Posterior vena cava (tissue), 2 donors: ENCODE measurements at regions not wholly inside any gene's neighbourhood (a gene's known extent, or its start where the extent isn't known, plus 50 kb on each side); places are given as distances from the start of the nearest gene placed in this dataset.
"Not testable (repeated sequence)": the region's sequence is repeated elsewhere in the genome, so short reads cannot be mapped to it uniquely, and the experiment has no call there.

Experiments
- DNase-seq: peaks from one replicate; pipeline ENCODE4 v3.0.0-alpha.2; 2020; ENCODE audit warnings: low spot score
- intact Hi-C, 2 donors: fragments of 100-400 bp; cut with DNase I; formaldehyde crosslinking; loops; one replicate each; pipeline versions ENCODE4 v1.14.1 to v1.14.2; 2022 to 2023
- donor health status: DM: yes; HTN: yes; CAD: no.
- donor health status: DM: yes; HTN: yes; CAD: no.

DNA sequence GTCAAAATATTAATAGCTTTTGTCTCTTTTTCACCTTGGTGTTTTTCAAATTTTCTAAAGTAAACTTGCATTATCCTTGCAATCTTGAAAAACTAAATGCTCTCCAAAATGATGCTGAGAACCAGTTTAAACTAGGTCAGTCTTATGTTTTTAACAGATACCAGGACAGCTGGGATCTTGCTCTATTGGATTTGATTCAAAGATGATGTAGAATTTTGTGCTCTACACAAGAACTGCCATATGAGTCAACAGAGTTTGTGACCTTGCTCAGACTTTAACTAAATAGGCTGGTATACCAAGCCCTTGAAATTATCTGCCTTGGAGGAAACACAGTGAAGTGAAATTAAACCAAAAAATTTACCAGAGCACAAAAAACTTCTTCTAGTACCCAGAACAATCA lies 991.1 kb downstream of the STPG2 start:
- intact Hi-C loops = no loop called here
- no peak for DNase-seq

DNA sequence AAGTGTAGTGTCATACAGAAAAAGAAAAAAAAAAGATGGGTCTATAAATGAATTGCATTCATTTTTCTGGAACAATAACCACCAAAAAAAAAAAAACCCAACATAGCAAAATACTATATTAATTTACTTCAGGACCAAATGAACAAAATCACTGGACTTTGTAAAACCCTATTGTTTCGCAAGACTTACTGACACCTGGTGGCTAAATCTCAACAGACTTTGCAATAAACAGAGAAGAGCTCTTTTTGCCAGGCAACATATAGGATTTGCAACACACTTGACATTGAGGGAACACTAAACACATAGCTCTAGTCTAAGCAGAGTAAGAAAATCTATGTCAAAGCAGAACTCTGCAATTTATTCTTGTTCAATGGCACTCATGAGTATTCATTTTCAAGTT lies 990.2 kb downstream of the STPG2 start:
- no peak for DNase-seq
- intact Hi-C loops = no loop called here

DNA sequence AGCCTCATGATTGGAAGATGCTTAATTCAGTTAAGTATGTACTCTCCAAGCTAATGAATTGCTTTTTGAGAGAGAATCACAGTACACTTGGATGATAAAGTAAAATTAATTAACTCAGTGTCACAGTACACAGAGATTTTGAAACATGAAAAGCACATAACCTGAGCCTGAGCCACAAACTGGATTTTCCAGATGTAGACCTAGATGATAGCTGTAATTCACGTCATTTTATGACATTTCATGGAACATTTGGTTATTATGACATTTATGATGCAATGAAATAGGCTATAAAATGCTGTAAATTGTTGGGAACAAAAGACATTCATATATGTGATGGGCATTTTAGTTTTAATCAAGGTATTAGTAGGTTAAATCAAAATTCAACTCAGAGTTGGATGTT lies 983.7 kb downstream of the STPG2 start:
- intact Hi-C loops = no loop called here
- DNase-seq = no peak

DNA sequence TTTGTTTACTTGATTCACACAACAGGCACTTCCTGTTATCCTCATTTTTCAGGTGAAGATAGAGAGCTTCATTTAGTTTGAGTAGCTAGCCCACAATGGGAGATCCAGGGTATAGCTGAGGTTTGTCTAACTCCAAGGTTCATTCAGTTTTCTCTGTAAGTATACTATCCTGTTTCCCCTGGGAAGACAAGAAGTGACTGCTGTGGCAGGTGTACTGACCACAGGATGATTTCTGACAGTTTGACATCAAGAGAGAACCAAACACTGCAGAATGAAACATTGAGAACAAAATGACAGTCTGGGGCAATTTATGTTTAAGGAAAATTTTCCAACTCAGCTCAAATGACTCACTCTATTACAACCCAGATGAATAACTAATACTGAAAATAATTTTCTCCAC lies 958.0 kb downstream of the STPG2 start:
- intact Hi-C loops = no loop called here
- no peak for DNase-seq

DNA sequence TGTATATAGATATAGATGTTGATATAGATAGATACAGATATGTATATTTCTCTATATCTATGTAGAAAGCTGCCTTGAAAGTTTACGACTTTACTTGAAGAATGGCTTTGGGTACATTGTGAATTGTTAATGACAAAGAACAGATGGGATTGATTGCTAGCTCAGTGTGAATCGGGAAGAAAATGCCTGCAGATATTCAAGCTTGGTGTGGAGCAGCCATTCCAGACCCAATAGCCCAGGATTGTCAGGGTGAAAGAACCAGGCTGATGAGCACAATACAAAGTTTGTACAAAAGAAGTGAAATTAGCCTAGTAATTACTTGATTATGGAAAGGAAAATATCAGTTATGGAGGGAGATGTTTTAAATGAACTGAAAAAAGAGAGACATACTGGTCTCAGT lies 946.2 kb downstream of the STPG2 start:
- no peak for DNase-seq
- intact Hi-C loops = no loop called here

DNA sequence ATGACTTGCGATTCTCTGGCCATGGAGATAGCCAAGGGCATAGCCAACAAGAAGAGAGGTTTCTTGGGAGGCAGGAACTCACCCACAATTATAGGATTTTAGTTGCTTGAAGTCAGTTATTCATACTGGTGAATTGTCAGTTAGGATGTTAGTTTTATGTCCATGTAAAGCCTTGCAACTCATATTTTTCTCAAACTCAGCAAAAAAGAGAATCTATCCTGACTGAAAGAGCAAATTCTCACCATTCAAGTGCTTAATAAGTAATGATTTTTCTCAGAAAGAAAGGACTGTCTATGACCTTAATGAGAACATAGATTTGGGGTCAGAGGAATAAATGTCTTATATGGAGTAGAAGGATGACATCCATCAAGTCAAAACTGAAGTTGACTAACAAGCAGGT lies 934.5 kb downstream of the STPG2 start:
- DNase-seq = no peak
- intact Hi-C loops = no loop called here

DNA sequence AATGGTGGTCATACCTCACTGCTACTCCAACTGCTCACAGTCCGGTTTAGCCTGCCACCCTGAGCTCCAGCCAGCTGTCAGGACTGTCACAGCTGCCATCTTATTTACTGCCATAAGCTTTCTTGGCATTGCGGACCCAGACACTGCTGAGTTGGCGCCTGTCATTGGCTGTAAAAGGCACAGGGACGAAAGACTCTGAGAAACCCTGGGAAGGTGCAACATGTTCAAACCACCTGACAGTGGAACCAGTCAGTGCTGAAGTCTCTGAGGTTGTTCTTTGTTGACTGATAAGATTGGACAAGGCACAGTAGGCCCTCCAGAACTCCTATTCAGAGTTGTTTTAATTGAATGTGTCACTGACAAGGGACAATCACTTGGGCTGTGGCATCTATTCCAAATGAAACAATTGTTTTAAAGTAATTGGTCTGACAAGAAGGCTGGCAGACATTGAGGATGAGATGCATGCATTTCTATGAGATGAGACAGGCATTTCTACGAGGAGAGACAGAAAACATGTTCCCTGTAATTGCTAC lies 927.8 kb downstream of the STPG2 start:
- intact Hi-C loops = no loop called here

DNA sequence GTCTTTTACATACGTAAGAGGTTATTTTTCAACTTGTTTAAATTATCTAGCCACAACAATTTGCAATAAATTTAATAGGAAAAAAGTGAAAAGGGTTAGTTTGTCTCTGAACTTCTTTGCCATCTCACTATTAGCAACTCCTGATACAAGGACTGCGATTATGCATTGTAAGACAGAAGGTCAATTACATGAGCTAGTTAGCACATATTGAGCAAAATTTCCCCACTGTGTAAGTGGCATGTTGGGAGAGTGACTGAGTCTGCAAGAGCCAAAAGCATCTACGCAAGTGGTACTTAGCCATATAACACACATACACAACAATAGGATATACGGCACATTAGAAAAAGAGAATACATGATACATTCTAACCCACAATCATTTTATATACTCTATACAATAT lies 927.2 kb downstream of the STPG2 start:
- DNase-seq = no peak
- intact Hi-C loops = no loop called here

More for the DNA sequence above, 927.8 kb downstream of the STPG2 start:
- DNase-seq = no peak

DNA sequence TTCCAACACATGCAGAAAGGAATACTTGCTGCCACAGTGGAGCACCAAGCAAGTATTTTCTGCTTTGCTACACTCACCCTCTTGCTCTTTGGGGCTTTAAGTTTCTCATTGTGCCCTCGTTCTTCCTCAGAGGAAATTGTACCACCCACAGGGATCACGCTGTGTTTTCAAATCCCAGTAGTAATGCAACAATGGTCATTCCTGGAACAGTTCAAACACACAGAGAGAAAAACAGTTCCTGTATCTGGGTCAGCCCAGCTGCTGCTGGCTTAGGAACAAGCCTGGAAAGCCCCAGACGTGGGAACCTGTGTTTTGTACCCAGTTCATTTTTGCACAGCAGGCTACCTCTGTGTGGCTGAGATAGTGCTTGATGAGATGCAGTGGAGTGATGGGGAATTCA lies 907.8 kb downstream of the STPG2 start:
- intact Hi-C loops = no loop called here
- no peak for DNase-seq

DNA sequence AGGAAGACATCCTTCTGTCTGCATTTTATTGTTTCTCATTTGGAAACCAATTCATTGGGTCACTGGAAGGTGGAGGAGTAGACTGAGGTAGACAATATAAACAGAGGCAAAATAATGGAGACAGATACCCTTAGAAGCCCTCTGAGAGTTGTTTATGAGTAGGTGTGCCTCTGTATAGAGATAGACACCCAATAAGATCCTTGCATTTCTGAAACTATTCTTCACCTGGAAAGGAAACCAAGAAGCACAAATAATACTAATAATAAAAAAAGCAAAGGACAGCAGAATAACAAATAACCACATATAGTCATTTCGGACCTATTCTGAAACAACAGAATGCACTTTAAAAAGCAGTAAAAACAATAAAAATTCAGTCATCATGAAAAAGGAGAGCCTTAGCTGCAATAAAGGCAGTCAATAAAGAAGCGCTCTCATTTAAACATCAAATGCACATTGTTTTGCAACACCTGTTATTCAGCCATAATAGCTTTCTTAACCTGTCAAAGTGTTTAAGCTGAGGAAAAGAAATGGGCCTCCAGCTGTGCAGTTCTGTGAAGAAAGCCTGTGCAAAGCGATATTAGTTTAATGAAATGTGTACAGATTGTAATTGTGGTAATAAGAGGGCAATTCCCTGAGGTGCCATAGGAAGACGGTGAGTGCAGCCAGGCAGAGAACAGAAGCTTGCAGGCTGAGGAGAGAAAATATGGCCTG lies 904.2 kb downstream of the STPG2 start:
- intact Hi-C loops = no loop called here
- no peak for DNase-seq

DNA sequence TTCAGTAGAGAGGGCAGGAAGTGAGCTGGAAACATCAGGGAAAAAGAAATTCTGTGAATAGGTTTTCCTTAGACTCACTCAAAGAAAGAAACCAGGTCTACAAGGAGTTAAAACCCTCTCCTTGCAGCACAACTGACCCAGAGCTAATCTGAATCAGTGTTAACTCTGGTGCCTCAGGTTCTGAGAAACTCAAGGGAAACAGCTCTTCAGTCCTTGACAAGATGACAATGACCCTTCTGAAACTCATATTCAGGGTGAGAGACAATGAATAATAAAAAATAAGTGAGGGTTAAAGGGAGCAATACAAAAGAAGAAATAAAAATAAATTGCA lies 903.6 kb downstream of the STPG2 start:
- DNase-seq = no peak
- intact Hi-C loops = no loop called here

DNA sequence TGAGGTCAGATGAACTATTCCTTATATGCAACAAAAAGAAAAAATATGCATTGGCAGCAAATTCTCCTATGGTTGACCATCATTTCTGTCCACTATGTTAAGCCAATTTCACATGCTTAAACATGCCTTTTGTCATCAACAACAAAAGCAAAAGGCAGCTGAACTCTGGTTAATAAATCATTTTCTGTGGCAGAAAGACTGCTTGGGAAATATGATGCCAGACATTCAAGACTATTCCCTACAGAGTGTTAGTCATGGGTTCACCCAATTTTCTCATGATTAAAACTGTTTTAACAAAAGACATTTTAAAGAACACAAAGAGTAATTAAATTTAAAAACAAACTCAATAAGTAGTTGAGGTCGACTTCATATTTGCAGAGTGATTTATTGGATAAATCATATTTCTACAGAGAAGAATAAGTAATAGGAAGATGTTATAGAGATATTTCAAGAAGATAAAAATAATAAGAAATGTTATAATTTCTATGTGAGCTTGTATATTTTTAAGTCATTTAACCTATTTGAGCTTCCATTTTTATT lies 890.6 kb downstream of the STPG2 start:
- intact Hi-C loops = no loop called here
- DNase-seq = no peak

DNA sequence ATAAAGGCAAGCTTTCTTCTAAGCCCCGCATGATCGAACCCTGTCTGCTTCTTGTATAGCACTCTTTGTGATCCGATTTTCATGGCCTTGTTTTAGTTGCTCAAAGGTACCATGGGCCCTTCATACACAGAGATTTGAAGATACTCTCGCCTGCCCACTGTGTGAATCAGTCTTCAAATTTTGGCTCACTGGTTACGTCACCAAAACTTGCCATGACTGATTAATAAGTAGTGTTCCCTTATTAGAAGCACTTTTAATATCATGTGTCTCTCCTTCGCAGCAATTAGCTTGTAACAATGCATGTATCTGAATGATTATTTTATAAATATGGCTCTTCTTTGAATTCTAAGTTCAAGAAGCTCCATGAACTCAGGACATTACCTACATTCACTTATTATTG lies 880.5 kb downstream of the STPG2 start:
- DNase-seq = no peak
- intact Hi-C loops = no loop called here

DNA sequence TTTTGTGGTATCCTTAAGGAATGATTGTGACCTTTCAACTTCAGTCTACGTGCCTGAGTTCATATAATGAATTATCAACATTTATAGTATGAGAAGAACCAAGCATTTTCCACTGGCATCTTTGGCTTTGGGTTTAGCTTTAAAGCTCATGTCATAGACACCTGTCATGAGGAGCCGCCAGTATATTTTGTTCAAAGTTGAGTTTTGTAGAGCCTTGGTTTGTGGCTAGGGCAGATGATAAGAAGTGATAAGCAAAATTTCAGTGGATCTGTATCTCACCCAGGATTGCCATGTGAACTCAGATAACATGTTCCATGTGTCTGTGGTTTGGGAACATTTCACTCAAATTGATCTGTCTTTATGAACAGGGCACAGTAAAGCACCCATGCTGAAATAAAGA lies 873.2 kb downstream of the STPG2 start:
- intact Hi-C loops = no loop called here

DNA sequence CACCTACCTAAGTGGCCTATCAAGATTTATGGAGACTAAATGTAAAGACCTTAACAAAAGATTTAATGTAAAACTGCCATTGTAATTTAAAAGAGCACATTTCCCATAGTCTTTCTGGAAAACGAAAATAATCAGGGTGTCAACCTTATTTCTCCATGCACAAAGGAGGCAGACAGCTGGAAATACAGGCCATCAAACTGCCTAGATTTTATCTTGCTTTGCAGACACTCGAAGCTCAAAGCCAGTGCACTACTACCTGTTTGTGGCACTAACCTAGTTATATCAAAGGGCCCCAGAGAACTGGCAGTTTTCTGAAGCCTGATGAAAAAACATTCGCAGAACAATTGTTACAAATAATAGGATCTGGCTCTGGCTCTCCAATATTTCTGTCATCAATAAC lies 863.9 kb downstream of the STPG2 start:
- intact Hi-C loops = no loop called here

More for the DNA sequence above, 873.2 kb downstream of the STPG2 start:
- DNase-seq = no peak

DNA sequence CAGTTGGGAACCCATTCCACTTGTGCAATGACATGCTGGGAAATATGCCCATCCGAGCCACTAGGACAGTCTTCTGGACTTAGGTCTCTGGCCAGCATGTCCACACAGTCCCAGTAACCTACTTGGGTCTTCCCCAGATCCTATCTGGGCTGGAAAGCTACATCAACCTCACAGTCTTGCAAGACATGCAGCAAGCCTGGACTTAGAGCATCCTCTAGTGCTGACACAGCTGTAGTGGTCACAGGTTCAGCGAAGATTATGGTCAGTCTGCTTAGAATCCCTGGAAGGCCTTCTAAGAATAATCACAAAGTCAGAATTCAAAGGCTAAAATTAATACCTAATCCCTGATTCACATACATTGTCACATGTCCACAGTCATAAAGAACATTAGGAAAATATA lies 842.7 kb downstream of the STPG2 start:
- no peak for DNase-seq
- intact Hi-C loops = no loop called here

More for the DNA sequence above, 863.9 kb downstream of the STPG2 start:
- no peak for DNase-seq

DNA sequence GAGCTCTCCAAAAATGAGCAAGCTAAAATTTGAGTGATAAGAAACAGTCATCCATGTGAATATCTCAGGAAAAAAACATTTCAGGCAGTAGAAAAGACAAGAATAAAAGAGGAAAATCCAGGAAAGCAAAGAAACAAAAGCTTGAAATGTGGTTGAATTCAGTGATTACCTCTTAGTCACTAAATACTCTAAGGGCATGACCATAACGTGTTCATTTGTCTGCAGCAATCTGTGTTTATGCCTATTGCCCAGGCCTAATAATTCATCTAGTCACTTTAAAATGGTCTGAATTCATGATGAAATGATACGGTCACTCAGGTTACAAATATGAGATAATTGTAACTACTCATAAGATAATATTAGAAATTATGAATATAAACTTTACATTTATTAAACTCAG lies 837.9 kb downstream of the STPG2 start:
- intact Hi-C loops = no loop called here
- DNase-seq = no peak

DNA sequence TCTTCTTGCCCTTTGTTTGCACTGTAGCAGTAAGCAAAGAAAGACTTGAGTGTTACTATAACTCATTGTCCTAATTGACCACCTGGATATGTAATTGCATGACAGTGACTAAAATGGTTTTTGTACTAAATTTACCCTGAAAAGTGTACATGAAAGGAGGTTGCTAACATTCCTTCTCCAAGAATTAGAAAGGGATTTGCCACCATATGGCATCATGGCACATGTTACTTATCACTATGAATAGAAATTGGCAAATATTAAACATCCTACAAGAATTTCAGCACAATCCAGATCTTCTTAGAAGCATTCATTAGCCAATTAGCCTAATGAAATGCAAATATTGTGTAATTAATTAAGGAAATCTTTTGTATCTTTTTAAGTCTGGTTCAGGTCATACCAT lies 834.2 kb downstream of the STPG2 start:
- DNase-seq = no peak
- intact Hi-C loops = no loop called here

DNA sequence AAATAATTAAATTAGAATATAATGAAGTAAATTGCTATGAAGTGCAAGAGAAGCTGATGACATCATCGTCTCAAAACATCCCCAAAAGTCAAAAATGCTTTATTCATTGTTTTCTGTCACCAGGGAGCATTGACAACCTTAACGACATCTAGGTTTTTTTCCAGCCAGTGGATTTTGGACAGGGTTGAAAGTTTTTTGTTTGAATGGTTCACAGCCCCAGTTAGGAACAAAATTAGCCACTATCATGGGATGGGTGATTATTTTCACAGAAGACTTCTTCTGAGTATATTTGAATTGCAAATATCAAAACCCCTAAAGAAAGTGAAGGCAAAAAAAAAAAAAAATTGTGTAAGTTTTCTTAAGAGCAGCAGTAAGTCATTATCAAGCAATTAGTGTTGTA lies 826.1 kb downstream of the STPG2 start:
- no peak for DNase-seq
- intact Hi-C loops = no loop called here

DNA sequence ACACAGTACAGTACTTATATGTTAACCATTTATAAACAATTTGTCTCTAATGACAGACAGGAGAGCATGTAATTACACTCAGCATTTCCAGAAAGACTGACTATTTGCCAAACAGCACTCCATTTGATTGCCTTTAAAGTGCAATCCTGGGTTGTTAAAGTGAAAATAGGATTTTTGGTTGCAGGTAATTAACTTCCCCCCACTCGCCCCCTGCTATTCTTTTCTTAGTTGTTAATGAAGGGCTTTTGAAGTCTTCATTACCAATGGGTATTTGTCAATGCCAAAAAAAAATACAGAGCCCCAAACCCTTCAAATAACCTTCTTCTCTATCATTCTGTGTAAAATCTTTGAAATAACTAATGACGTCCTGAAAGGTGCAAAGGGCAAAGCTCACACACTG lies 825.6 kb downstream of the STPG2 start:
- DNase-seq = no peak
- intact Hi-C loops = no loop called here

DNA sequence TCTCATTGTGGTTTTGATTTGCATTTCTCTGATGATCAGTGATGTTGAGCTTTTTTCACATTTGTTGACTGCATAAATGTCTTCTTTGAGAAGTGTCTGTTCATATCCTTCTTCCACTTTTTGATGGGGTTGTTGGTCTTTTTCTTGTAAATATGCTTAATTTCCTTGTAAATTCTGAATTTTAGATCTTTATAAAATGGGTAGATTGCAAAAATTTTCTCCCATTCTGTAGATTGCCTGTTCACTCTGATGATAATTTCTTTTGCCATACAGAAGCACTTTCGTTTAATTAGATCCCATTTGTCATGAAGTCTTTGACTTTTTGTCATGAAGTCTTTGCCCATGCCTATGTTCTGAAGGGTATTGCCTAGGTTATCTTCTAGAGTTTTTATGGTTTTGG lies 817.5 kb downstream of the STPG2 start:
- intact Hi-C loops, DNase-seq: not testable (repeated sequence)

DNA sequence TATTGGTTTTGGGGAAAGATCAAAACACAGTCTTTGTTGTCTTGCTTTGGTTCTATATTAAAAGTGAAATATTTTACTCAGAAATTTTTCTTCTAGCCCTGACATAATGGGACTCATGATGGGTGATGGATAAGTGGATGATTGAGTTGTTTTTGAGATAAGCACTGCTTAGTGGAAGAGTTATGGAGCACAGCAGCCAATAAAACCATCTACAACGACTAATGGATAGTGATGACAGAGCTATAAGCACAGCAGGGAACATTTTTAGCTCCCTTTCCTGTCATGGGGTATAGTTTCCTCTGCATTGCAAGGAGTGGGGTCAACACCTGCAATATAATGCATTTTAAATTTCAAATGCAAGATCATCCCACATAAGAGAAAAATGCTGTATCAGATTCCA lies 812.4 kb downstream of the STPG2 start:
- intact Hi-C loops = no loop called here
- DNase-seq = no peak
